Right ventricle myocardium superior (tissue), 1 donor: ENCODE measurements at regions not wholly inside any gene's neighbourhood (a gene's known extent, or its start where the extent isn't known, plus 50 kb on each side); places are given as distances from the start of the nearest gene placed in this dataset.

Experiments
- ATAC-seq: fragments of 200-7000 bp; cut with Tn5 transposase; one replicate; pipeline ENCODE4 v1.9.1; 2020; ENCODE audit warnings: mild to moderate bottlenecking; ENCODE audit not compliant: poor library complexity
- DNase-seq: peaks from one replicate; pipeline ENCODE4 v3.0.0-alpha.2; 2020
- intact Hi-C: fragments of 100-400 bp; cut with DNase I; formaldehyde crosslinking; loops from one replicate; pipeline ENCODE4 v1.11.2; 2022
- donor health status: DM: no; HTN: yes; CAD: no; lungs with severe emphysema.

- intact Hi-C loops: no loop called here
- ATAC-seq (no peak), DNase-seq (no peak)
These were observed 68.9 kb upstream of the KDM7A start for GRCh38 chr7:140245611-140246105.

GRCh38 chr7:140242057-140243031 is 65.6 kb upstream of the KDM7A start:
- ATAC-seq (peak; percentile 67), DNase-seq (no peak)
- intact Hi-C loops: no loop called here

GRCh38 chr7:140239653-140239935 is 62.8 kb upstream of the KDM7A start:
- intact Hi-C loops: no loop called here
- no peak for ATAC-seq
- no peak for DNase-seq

GRCh38 chr7:140238778-140239652 is 62.2 kb upstream of the KDM7A start:
- ATAC-seq (peak; percentile 26), DNase-seq (no peak)
- intact Hi-C loops: no loop called here

- DNase-seq (no peak), ATAC-seq (no peak)
- intact Hi-C loops: no loop called here
These were observed 60.6 kb upstream of the KDM7A start for GRCh38 chr7:140237390-140237789.

GRCh38 chr7:140236626-140237025 is 59.8 kb upstream of the KDM7A start:
- ATAC-seq (no peak), DNase-seq (no peak)
- intact Hi-C loops: no loop called here

- DNase-seq: no peak
These were observed 58.3 kb upstream of the KDM7A start for GRCh38 chr7:140235114-140235513.

GRCh38 chr7:140232957-140233917 is 56.5 kb upstream of the KDM7A start:
- no peak for ATAC-seq
- DNase-seq: no peak
- intact Hi-C loops: no loop called here

More at GRCh38 chr7:140235114-140235513, 58.3 kb upstream of the KDM7A start:
- intact Hi-C loops: no loop called here
- ATAC-seq: no peak

- ATAC-seq (peak; percentile 9), DNase-seq (no peak)
- intact Hi-C loops: no loop called here
These were observed 55.1 kb upstream of the KDM7A start for GRCh38 chr7:140231771-140232491.

GRCh38 chr7:140230861-140231770 is 54.3 kb upstream of the KDM7A start:
- intact Hi-C loops: no loop called here
- ATAC-seq (peak; percentile 72), DNase-seq (peak; percentile 73)

GRCh38 chr7:140230516-140230860 is 53.7 kb upstream of the KDM7A start:
- peak; percentile 63 for ATAC-seq
- DNase-seq: peak; percentile 70
- intact Hi-C loops: no loop called here

- ATAC-seq (no peak), DNase-seq (peak; percentile 53)
- intact Hi-C loops: no loop called here
These were observed 53.1 kb upstream of the KDM7A start for GRCh38 chr7:140229591-140230515.

GRCh38 chr7:140229101-140229525 is 52.3 kb upstream of the KDM7A start:
- ATAC-seq: no peak
- DNase-seq: no peak
- intact Hi-C loops: no loop called here
